WTC11 (cell line): ENCODE measurements at regions not wholly inside any gene's neighbourhood (a gene's known extent, or its start where the extent isn't known, plus 50 kb on each side); places are given as distances from the start of the nearest gene placed in this dataset.
A peak's percentile ranks its signal among the peaks of the same experiment; 100 is the strongest.

ENCODE experiments used
- ATAC-seq: fragments of 200-7000 bp; cut with Tn5 transposase; 2 replicates; pipeline ENCODE4 v1.10.0; 2021; ENCODE audit warnings: mild to moderate bottlenecking, moderate library complexity
- CTCF ChIA-PET: fragments of 300-600 bp; sonication (Branson Sonifier 250); formaldehyde crosslinking; loops from one replicate; lab custom pipeline; 2021; ENCODE audit warnings: antibody characterized with exemption; lab: Charles Lee
- POLR2A ChIA-PET: fragments of 350-600 bp; sonication (Branson Sonifier 250); formaldehyde crosslinking; loops from one replicate; lab custom pipeline; 2021; ENCODE audit warnings: antibody characterized with exemption; lab: Charles Lee
- DNase-seq: peaks from one replicate; pipeline ENCODE4 v3.0.0; 2021; ENCODE audit warnings: low spot score
- H3K27ac Mint-ChIP-seq: 2 replicates; pipeline ENCODE4 v1.8.0; 2021; ENCODE audit warnings: mixed read lengths
- H3K27me3 Mint-ChIP-seq: 2 replicates; pipeline ENCODE4 v1.8.0; 2021; ENCODE audit warnings: low read depth, mild to moderate bottlenecking, moderate library complexity, mixed read lengths
- H3K36me3 Mint-ChIP-seq: 2 replicates; pipeline ENCODE4 v1.8.0; 2021; ENCODE audit warnings: mixed read lengths
- H3K4me1 Mint-ChIP-seq: 2 replicates; pipeline ENCODE4 v1.8.0; 2022; ENCODE audit warnings: mixed read lengths
- H3K4me3 Mint-ChIP-seq: 2 replicates; pipeline ENCODE4 v1.8.0; 2021; ENCODE audit warnings: mild to moderate bottlenecking, moderate library complexity, mixed read lengths
- H3K9me3 Mint-ChIP-seq: 2 replicates; pipeline ENCODE4 v1.8.0; 2021; ENCODE audit warnings: mixed read lengths
- AFF4 ChIP-seq: sonication (generic); formaldehyde crosslinking; IDR thresholded peaks from 2 replicates; pipeline ENCODE4 v1.8.1; 2023; ENCODE audit warnings: mild to moderate bottlenecking, missing genetic modification reagents, borderline replicate concordance
- AR ChIP-seq: fragments of 250-450 bp; sonication (Bioruptor Pico); IDR thresholded peaks from 2 replicates; pipeline ENCODE4 v1.9.0; 2021; ENCODE audit warnings: mild to moderate bottlenecking
- JAZF1 ChIP-seq: fragments of 250-450 bp; sonication (Bioruptor Pico); IDR thresholded peaks from 2 replicates; pipeline ENCODE4 v1.9.0; 2021; ENCODE audit warnings: moderate library complexity, mild to moderate bottlenecking, inconsistent platforms
- MLX ChIP-seq: sonication (generic); formaldehyde crosslinking; IDR thresholded peaks from 2 replicates; pipeline ENCODE4 v1.8.1; 2023; ENCODE audit warnings: mild to moderate bottlenecking, missing genetic modification reagents, moderate library complexity
- PRDM15 ChIP-seq: sonication (generic); formaldehyde crosslinking; IDR thresholded peaks from 2 replicates; pipeline ENCODE4 v1.8.0; 2022; ENCODE audit warnings: missing genetic modification reagents
- PRRX2 ChIP-seq: fragments of 250-450 bp; sonication (Bioruptor Pico); IDR thresholded peaks from 2 replicates; pipeline ENCODE4 v1.8.0; 2021; ENCODE audit warnings: mild to moderate bottlenecking
- TCF7 ChIP-seq: sonication (generic); formaldehyde crosslinking; IDR thresholded peaks from 2 replicates; pipeline ENCODE4 v1.8.0; 2022; ENCODE audit warnings: mild to moderate bottlenecking, low read depth, missing genetic modification reagents, moderate library complexity
- TEAD1 ChIP-seq: sonication (generic); formaldehyde crosslinking; IDR thresholded peaks from 2 replicates; pipeline ENCODE4 v1.8.0; 2022; ENCODE audit warnings: mild to moderate bottlenecking, missing genetic modification reagents
- TEAD4 ChIP-seq: sonication (generic); formaldehyde crosslinking; IDR thresholded peaks from 2 replicates; pipeline ENCODE4 v1.8.0; 2022; ENCODE audit warnings: mild to moderate bottlenecking, missing genetic modification reagents
- ZBTB21 ChIP-seq: sonication (generic); formaldehyde crosslinking; IDR thresholded peaks from 2 replicates; pipeline ENCODE4 v1.8.1; 2023; ENCODE audit warnings: mild to moderate bottlenecking, missing genetic modification reagents, borderline replicate concordance
- ZNF532 ChIP-seq: fragments of 250-450 bp; sonication (Bioruptor Pico); IDR thresholded peaks from 2 replicates; pipeline ENCODE4 v1.9.0; 2021; ENCODE audit warnings: mild to moderate bottlenecking, borderline replicate concordance
- ZNF671 ChIP-seq: fragments of 250-450 bp; sonication (Bioruptor Pico); IDR thresholded peaks from 2 replicates; pipeline ENCODE4 v1.8.0; 2021; ENCODE audit warnings: mild to moderate bottlenecking
- TF ChIP-seq, protein P1 (sequence below): sonication (generic); formaldehyde crosslinking; IDR thresholded peaks from 2 replicates; pipeline ENCODE4 v1.8.1; 2022; ENCODE audit warnings: low read depth, missing genetic modification reagents, borderline replicate concordance
- TF ChIP-seq, protein P2 (sequence below): fragments of 200-600 bp; IDR thresholded peaks from 2 replicates; pipeline ENCODE4 v1.8.0; 2022; ENCODE audit warnings: antibody characterized with exemption
- TF ChIP-seq, protein P3 (sequence below): sonication (generic); formaldehyde crosslinking; IDR thresholded peaks from 2 replicates; pipeline ENCODE4 v1.8.1; 2023; ENCODE audit warnings: mild to moderate bottlenecking, missing genetic modification reagents

- TF ChIP-seq, protein P1, sequence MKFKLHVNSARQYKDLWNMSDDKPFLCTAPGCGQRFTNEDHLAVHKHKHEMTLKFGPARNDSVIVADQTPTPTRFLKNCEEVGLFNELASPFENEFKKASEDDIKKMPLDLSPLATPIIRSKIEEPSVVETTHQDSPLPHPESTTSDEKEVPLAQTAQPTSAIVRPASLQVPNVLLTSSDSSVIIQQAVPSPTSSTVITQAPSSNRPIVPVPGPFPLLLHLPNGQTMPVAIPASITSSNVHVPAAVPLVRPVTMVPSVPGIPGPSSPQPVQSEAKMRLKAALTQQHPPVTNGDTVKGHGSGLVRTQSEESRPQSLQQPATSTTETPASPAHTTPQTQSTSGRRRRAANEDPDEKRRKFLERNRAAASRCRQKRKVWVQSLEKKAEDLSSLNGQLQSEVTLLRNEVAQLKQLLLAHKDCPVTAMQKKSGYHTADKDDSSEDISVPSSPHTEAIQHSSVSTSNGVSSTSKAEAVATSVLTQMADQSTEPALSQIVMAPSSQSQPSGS (CRISPR knock-in tag): no peak
- no peak for TF ChIP-seq AFF4
- TF ChIP-seq, protein P2, sequence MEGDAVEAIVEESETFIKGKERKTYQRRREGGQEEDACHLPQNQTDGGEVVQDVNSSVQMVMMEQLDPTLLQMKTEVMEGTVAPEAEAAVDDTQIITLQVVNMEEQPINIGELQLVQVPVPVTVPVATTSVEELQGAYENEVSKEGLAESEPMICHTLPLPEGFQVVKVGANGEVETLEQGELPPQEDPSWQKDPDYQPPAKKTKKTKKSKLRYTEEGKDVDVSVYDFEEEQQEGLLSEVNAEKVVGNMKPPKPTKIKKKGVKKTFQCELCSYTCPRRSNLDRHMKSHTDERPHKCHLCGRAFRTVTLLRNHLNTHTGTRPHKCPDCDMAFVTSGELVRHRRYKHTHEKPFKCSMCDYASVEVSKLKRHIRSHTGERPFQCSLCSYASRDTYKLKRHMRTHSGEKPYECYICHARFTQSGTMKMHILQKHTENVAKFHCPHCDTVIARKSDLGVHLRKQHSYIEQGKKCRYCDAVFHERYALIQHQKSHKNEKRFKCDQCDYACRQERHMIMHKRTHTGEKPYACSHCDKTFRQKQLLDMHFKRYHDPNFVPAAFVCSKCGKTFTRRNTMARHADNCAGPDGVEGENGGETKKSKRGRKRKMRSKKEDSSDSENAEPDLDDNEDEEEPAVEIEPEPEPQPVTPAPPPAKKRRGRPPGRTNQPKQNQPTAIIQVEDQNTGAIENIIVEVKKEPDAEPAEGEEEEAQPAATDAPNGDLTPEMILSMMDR: no peak
- no peak for TF ChIP-seq ZBTB21 (CRISPR knock-in tag)
- no peak for TF ChIP-seq ZNF671 (CRISPR knock-in tag)
- no peak for TF ChIP-seq JAZF1 (CRISPR knock-in tag)
- TF ChIP-seq PRDM15 (CRISPR knock-in tag): no peak
Observed at GRCh38 chr2:189375842-189376241, 65.4 kb upstream of the WDR75 start (continued).

DNA sequence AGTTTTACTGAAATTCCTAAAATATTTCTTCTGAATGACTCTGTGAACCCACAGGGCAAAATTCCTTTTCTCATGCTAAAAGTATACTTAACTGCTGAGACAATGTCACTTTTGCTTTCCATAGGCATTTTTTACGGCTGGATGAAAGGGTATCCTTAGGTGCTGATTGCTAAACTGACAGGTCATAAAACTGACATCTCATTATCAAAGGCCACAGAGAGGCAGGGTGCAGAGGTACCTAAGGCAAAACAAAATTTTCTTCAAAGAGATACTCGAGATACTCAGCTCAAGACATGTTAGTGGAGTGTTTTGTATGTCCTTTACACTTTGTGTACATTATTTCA, 62.0 kb upstream of the WDR75 start:
- POLR2A ChIA-PET: interaction anchor here (1.0 kb wide), 1 partner anchor 61 kb away, joined by 4 read pairs; no protein-coding TSS in a partner anchor
- CTCF ChIA-PET: interaction anchor here (1.3 kb wide), 1 partner anchor 236 kb away, joined by 5 read pairs; no protein-coding TSS in a partner anchor
- H3K9me3 Mint-ChIP-seq: no peaks in the 10 kb centered on the region
- peaks cover 29% of the 10 kb centered on the region for H3K4me1 Mint-ChIP-seq
- H3K4me3 Mint-ChIP-seq: no peak overlapping the region
- no peaks in the 10 kb centered on the region for H3K36me3 Mint-ChIP-seq
- H3K27ac Mint-ChIP-seq: peak overlapping the region; percentile 39; the same call in 1 of the 2 replicates
- no peaks in the 10 kb centered on the region for H3K27me3 Mint-ChIP-seq
- DNase-seq (no peak), ATAC-seq (peak; percentile 65)
- TF ChIP-seq TCF7 (CRISPR knock-in tag) (no peak), ZNF532 (CRISPR knock-in tag) (no peak), TEAD4 (CRISPR knock-in tag) (no peak), PRRX2 (CRISPR knock-in tag) (no peak), TEAD1 (CRISPR knock-in tag) (no peak), MLX (CRISPR knock-in tag) (no peak), AR (CRISPR knock-in tag) (no peak)
- TF ChIP-seq, protein P3, sequence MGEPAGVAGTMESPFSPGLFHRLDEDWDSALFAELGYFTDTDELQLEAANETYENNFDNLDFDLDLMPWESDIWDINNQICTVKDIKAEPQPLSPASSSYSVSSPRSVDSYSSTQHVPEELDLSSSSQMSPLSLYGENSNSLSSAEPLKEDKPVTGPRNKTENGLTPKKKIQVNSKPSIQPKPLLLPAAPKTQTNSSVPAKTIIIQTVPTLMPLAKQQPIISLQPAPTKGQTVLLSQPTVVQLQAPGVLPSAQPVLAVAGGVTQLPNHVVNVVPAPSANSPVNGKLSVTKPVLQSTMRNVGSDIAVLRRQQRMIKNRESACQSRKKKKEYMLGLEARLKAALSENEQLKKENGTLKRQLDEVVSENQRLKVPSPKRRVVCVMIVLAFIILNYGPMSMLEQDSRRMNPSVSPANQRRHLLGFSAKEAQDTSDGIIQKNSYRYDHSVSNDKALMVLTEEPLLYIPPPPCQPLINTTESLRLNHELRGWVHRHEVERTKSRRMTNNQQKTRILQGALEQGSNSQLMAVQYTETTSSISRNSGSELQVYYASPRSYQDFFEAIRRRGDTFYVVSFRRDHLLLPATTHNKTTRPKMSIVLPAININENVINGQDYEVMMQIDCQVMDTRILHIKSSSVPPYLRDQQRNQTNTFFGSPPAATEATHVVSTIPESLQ (CRISPR knock-in tag): no peak
